ENCODE measurements at regions not wholly inside any gene's neighbourhood (a gene's known extent, or its start where the extent isn't known, plus 50 kb on each side); places are given as distances from the start of the nearest gene placed in this dataset.

DNA sequence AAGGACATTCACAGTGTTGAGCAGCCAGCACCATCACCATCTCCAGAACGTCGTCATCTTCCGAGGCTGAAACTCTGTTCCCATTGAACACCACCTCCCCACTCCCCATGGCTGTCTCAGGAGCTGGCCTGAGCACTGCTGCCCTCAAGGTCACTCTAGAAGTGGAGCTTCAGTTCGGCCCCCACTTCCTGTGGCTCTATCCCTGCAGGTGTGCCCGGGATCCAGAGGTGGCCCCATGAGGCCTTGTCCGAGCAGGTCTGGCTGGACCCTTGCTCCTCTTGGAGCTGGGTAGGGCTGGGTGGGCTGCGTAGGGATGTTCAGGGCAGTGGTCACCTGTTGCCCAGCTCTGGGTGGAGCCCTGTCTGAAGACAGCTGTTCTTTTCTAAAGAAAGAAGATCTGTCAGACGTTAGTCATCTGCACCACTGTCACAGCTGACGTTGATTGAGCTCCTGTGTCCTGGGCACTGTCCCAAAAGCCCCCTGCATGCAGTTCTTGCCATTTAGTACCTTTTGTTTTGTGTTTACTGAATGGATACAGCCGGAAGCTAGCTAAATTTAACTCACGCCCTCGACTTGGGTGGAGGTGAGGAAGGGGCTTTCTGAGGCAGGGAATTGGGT lies 75.5 kb upstream of the CLDN5 start:
- TF ChIP-seq, protein P1, sequence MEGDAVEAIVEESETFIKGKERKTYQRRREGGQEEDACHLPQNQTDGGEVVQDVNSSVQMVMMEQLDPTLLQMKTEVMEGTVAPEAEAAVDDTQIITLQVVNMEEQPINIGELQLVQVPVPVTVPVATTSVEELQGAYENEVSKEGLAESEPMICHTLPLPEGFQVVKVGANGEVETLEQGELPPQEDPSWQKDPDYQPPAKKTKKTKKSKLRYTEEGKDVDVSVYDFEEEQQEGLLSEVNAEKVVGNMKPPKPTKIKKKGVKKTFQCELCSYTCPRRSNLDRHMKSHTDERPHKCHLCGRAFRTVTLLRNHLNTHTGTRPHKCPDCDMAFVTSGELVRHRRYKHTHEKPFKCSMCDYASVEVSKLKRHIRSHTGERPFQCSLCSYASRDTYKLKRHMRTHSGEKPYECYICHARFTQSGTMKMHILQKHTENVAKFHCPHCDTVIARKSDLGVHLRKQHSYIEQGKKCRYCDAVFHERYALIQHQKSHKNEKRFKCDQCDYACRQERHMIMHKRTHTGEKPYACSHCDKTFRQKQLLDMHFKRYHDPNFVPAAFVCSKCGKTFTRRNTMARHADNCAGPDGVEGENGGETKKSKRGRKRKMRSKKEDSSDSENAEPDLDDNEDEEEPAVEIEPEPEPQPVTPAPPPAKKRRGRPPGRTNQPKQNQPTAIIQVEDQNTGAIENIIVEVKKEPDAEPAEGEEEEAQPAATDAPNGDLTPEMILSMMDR (IDR thresholded peaks at IDR 0.05; ENCODE audit: low read depth, low read length): no peak
- no peak for TF ChIP-seq POLR2A (IDR thresholded peaks at IDR 0.05; ENCODE audit: extremely low read depth, insufficient read length)
- TF ChIP-seq, protein P2, sequence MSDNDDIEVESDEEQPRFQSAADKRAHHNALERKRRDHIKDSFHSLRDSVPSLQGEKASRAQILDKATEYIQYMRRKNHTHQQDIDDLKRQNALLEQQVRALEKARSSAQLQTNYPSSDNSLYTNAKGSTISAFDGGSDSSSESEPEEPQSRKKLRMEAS (IDR thresholded peaks at IDR 0.05; ENCODE audit: low read depth, low read length): no peak

Data from NB4 (cell line).